HL-60 (cell line): ENCODE measurements at regions not wholly inside any gene's neighbourhood (a gene's known extent, or its start where the extent isn't known, plus 50 kb on each side); places are given as distances from the start of the nearest gene placed in this dataset.

ENCODE experiments used
- GABPA ChIP-seq: IDR thresholded peaks from 2 replicates; pipeline ENCODE4 v1.6.1; 2012; ENCODE audit warnings: low read depth
- POLR2AphosphoS5 ChIP-seq: IDR thresholded peaks from 2 replicates; pipeline ENCODE4 v1.6.1; 2012; ENCODE audit warnings: low read depth
- TF ChIP-seq, protein P1 (sequence below): IDR thresholded peaks from one replicate; pipeline ENCODE4 v1.5.1; 2011; ENCODE audit warnings: low read length, control low read depth, inconsistent platforms; ENCODE audit not compliant: insufficient read depth
- TF ChIP-seq, protein P2 (sequence below): IDR thresholded peaks from 2 replicates; pipeline ENCODE4 v1.6.1; 2012; ENCODE audit warnings: low read depth; ENCODE audit not compliant: insufficient replicate concordance

DNA sequence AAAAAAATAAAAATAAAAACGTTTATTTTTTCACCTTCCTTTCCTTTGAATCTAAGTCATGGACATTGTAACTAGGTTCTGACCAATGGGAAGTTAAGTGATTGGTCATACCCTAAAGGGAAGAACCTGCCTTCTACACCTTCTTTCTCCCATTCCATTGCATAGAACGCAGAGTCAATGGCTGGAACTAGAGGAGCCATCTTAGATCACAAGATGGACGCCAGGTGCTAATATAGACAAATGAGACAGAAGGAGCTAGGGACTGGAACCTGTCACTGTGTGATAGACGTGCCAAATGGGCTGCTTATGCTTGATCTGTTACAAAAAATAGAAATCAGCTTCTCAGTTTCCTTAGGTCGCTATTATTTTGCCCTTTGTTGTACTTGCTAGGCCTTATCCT, 606.6 kb downstream of the MED13L start:
- TF ChIP-seq, protein P1, sequence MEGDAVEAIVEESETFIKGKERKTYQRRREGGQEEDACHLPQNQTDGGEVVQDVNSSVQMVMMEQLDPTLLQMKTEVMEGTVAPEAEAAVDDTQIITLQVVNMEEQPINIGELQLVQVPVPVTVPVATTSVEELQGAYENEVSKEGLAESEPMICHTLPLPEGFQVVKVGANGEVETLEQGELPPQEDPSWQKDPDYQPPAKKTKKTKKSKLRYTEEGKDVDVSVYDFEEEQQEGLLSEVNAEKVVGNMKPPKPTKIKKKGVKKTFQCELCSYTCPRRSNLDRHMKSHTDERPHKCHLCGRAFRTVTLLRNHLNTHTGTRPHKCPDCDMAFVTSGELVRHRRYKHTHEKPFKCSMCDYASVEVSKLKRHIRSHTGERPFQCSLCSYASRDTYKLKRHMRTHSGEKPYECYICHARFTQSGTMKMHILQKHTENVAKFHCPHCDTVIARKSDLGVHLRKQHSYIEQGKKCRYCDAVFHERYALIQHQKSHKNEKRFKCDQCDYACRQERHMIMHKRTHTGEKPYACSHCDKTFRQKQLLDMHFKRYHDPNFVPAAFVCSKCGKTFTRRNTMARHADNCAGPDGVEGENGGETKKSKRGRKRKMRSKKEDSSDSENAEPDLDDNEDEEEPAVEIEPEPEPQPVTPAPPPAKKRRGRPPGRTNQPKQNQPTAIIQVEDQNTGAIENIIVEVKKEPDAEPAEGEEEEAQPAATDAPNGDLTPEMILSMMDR = no peak
- TF ChIP-seq GABPA (no peak), POLR2AphosphoS5 (no peak)
- TF ChIP-seq, protein P2, sequence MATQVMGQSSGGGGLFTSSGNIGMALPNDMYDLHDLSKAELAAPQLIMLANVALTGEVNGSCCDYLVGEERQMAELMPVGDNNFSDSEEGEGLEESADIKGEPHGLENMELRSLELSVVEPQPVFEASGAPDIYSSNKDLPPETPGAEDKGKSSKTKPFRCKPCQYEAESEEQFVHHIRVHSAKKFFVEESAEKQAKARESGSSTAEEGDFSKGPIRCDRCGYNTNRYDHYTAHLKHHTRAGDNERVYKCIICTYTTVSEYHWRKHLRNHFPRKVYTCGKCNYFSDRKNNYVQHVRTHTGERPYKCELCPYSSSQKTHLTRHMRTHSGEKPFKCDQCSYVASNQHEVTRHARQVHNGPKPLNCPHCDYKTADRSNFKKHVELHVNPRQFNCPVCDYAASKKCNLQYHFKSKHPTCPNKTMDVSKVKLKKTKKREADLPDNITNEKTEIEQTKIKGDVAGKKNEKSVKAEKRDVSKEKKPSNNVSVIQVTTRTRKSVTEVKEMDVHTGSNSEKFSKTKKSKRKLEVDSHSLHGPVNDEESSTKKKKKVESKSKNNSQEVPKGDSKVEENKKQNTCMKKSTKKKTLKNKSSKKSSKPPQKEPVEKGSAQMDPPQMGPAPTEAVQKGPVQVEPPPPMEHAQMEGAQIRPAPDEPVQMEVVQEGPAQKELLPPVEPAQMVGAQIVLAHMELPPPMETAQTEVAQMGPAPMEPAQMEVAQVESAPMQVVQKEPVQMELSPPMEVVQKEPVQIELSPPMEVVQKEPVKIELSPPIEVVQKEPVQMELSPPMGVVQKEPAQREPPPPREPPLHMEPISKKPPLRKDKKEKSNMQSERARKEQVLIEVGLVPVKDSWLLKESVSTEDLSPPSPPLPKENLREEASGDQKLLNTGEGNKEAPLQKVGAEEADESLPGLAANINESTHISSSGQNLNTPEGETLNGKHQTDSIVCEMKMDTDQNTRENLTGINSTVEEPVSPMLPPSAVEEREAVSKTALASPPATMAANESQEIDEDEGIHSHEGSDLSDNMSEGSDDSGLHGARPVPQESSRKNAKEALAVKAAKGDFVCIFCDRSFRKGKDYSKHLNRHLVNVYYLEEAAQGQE = no peak
